GM21367 (cell line): ENCODE measurements at regions not wholly inside any gene's neighbourhood (a gene's known extent, or its start where the extent isn't known, plus 50 kb on each side); places are given as distances from the start of the nearest gene placed in this dataset.
"Not testable (repeated sequence)": the region's sequence is repeated elsewhere in the genome, so short reads cannot be mapped to it uniquely, and the experiment has no call there.

Experiments used
- ATAC-seq: cut with Tn5 transposase; IDR thresholded peaks from one replicate; pipeline ENCODE4 v1.9.1; 2021; ENCODE audit not compliant: unreplicated experiment

- ATAC-seq, result no peak
Measured at GRCh38 chr10:117492504-117492903, 50.0 kb upstream of the EMX2 start.

- ATAC-seq, result no peak
Measured at GRCh38 chr10:117488004-117488403, 54.5 kb upstream of the EMX2 start.

GRCh38 chr10:117486606-117487005, 55.9 kb upstream of the EMX2 start:
- ATAC-seq, result no peak

- no peak for ATAC-seq
Measured at GRCh38 chr10:117483056-117483590, 59.4 kb upstream of the EMX2 start.

- not testable (repeated sequence) for ATAC-seq
Measured at GRCh38 chr10:117481011-117481410, 61.5 kb upstream of the EMX2 start.

- ATAC-seq, result no peak
Measured at GRCh38 chr10:117480097-117480496, 62.4 kb upstream of the EMX2 start.

GRCh38 chr10:117477961-117478670, 64.4 kb upstream of the EMX2 start:
- no peak for ATAC-seq

- no peak for ATAC-seq
Measured at GRCh38 chr10:117477211-117477947, 65.2 kb upstream of the EMX2 start.

- ATAC-seq, result no peak
Measured at GRCh38 chr10:117476716-117477115, 65.8 kb upstream of the EMX2 start.

GRCh38 chr10:117476281-117476680, 66.3 kb upstream of the EMX2 start:
- ATAC-seq, result no peak

GRCh38 chr10:117472872-117473271, 69.7 kb upstream of the EMX2 start:
- ATAC-seq, result peak; percentile 64

- ATAC-seq, result no peak
Measured at GRCh38 chr10:117471344-117471874, 71.1 kb upstream of the EMX2 start.

- ATAC-seq, result no peak
Measured at GRCh38 chr10:117470733-117471132, 71.8 kb upstream of the EMX2 start.

- ATAC-seq, result no peak
Measured at GRCh38 chr10:117468665-117469064, 73.9 kb upstream of the EMX2 start.

- ATAC-seq, result no peak
Measured at GRCh38 chr10:117464176-117464575, 78.4 kb upstream of the EMX2 start.

- no peak for ATAC-seq
Measured at GRCh38 chr10:117463545-117463920, 79.0 kb upstream of the EMX2 start.

- no peak for ATAC-seq
Measured at GRCh38 chr10:117462816-117463544, 79.6 kb upstream of the EMX2 start.

- ATAC-seq, result no peak
Measured at GRCh38 chr10:117462424-117462792, 80.1 kb upstream of the EMX2 start.

- ATAC-seq, result no peak
Measured at GRCh38 chr10:117461766-117462423, 80.7 kb upstream of the EMX2 start.

- ATAC-seq, result no peak
Measured at GRCh38 chr10:117460846-117461765, 81.4 kb upstream of the EMX2 start.
